B cell (primary cell): ENCODE measurements at regions not wholly inside any gene's neighbourhood (a gene's known extent, or its start where the extent isn't known, plus 50 kb on each side); places are given as distances from the start of the nearest gene placed in this dataset.

Source experiments
- ATAC-seq: fragments of 200-7000 bp; cut with Tn5 transposase; one replicate; pipeline ENCODE4 v1.10.0; 2021; ENCODE audit warnings: low read depth, mild to moderate bottlenecking, moderate number of reproducible peaks, moderate library complexity
- CTCF ChIA-PET: fragments of 350-600 bp; sonication (Branson Sonifier 250); formaldehyde crosslinking; loops from one replicate; lab custom pipeline; 2021; ENCODE audit warnings: antibody characterized with exemption, inconsistent platforms; lab: Charles Lee
- POLR2A ChIA-PET: fragments of 350-600 bp; sonication (Branson Sonifier 250); formaldehyde crosslinking; loops from one replicate; lab custom pipeline; 2021; ENCODE audit warnings: antibody characterized with exemption; lab: Charles Lee
- DNase-seq: peaks from one replicate; pipeline ENCODE4 v3.0.0; 2013
- H2AFZ ChIP-seq: 2 replicates; pipeline ENCODE4 v1.6.1; 2012; ENCODE audit warnings: mild to moderate bottlenecking, low read depth, low read length; ENCODE audit not compliant: insufficient read depth, poor library complexity, severe bottlenecking
- H3K27ac ChIP-seq, 2 donors: 1 replicate in 1 of 2; 2 replicates in 1 of 2; pipeline ENCODE4 v1.5.1; 2012 to 2013; ENCODE audit warnings: low read length in 2 of 2, mild to moderate bottlenecking in 2 of 2, moderate library complexity in 1 of 2
- H3K27me3 ChIP-seq, 4 experiments: fragments of 200-600 bp in 1 of 4; sonication (generic) in 1 of 4; replicated peaks in 1 of 4; 1 replicate in 2 of 4; 2 replicates in 2 of 4; pipeline versions ENCODE4 v1.6.1 to v1.7.0; 2013 to 2016; ENCODE audit warnings: low read length in 3 of 4, mild to moderate bottlenecking in 2 of 4, mixed read lengths in 1 of 4, moderate library complexity in 1 of 4; ENCODE audit not compliant: insufficient read depth in 4 of 4, control insufficient read depth in 3 of 4; ENCODE audit errors: control extremely low read depth in 1 of 4
- H3K36me3 ChIP-seq, 2 experiments: replicated peaks in 1 of 2; 1 replicate in 1 of 2; 2 replicates in 1 of 2; pipeline versions ENCODE4 v1.6.1 to v1.7.1; 2013; ENCODE audit warnings: low read length in 1 of 2; ENCODE audit not compliant: insufficient read depth in 2 of 2, control insufficient read depth in 1 of 2; ENCODE audit errors: control extremely low read depth in 1 of 2, extremely low read depth in 1 of 2
- H3K4me1 ChIP-seq, 2 donors: fragments of 200-600 bp in 1 of 2; sonication (generic) in 1 of 2; 1 replicate in 1 of 2; 2 replicates in 1 of 2; pipeline versions ENCODE4 v1.5.1 to v1.6.1; 2013 to 2017; ENCODE audit warnings: low read length in 2 of 2; ENCODE audit not compliant: control insufficient read depth in 2 of 2, insufficient read depth in 2 of 2
- H3K4me2 ChIP-seq: replicated peaks from 2 replicates; pipeline ENCODE3; 2012; ENCODE audit warnings: mild to moderate bottlenecking, low read depth, low read length; ENCODE audit not compliant: poor library complexity, severe bottlenecking
- H3K4me3 ChIP-seq, 5 experiments: fragments of 200-600 bp in 1 of 5; sonication (generic) in 1 of 5; 1 replicate in 3 of 5; 2 replicates in 2 of 5; pipeline versions ENCODE4 v1.5.1 to v1.7.0; 2011 to 2016; ENCODE audit warnings: low read length in 4 of 5, mild to moderate bottlenecking in 4 of 5, low read depth in 2 of 5, control low read depth in 1 of 5, moderate library complexity in 1 of 5; ENCODE audit not compliant: insufficient read depth in 1 of 5; ENCODE audit errors: control extremely low read depth in 1 of 5, extremely low read depth in 1 of 5
- H3K79me2 ChIP-seq: fragments of 200-600 bp; sonication (generic); one replicate; pipeline ENCODE4 v1.6.0; 2016; ENCODE audit warnings: low read length; ENCODE audit not compliant: control insufficient read depth, insufficient read depth
- H3K9ac ChIP-seq: fragments of 200-600 bp; sonication (generic); 2 replicates; pipeline ENCODE4 v1.6.1; 2017; ENCODE audit warnings: mild to moderate bottlenecking, low read length, moderate library complexity
- H3K9me3 ChIP-seq, 3 donors: one replicate each; pipeline versions ENCODE4 v1.6.1 to v1.7.1; 2013; ENCODE audit warnings: low read length in 2 of 3; ENCODE audit not compliant: control insufficient read depth in 2 of 3, insufficient read depth in 1 of 3; ENCODE audit errors: control extremely low read depth in 1 of 3
- H4K20me1 ChIP-seq: 2 replicates; pipeline ENCODE4 v1.6.0; 2012; ENCODE audit warnings: mild to moderate bottlenecking, low read length; ENCODE audit not compliant: insufficient read depth, control insufficient read depth, poor library complexity, severe bottlenecking
- H3K27ac Mint-ChIP-seq: one replicate; pipeline ENCODE4 v1.8.0; 2021; ENCODE audit warnings: mixed read lengths
- H3K27me3 Mint-ChIP-seq: one replicate; pipeline ENCODE4 v1.8.0; 2021; ENCODE audit warnings: mixed read lengths
- H3K4me1 Mint-ChIP-seq: one replicate; pipeline ENCODE4 v1.8.0; 2021; ENCODE audit warnings: mixed read lengths
- H3K4me3 Mint-ChIP-seq: one replicate; pipeline ENCODE4 v1.8.0; 2021; ENCODE audit warnings: mixed read lengths
- H3K9me3 Mint-ChIP-seq: one replicate; pipeline ENCODE4 v1.8.0; 2022; ENCODE audit warnings: mixed read lengths; ENCODE audit not compliant: insufficient read depth
- CTCF ChIP-seq: fragments of 200-600 bp; IDR thresholded peaks from one replicate; pipeline ENCODE4 v1.8.0; 2022; ENCODE audit warnings: antibody characterized with exemption, mild to moderate bottlenecking
- EZH2 ChIP-seq: IDR thresholded peaks from 2 replicates; pipeline ENCODE4 v1.6.1; 2012; ENCODE audit warnings: borderline replicate concordance, low read depth, mild to moderate bottlenecking, moderate library complexity, low read length; ENCODE audit not compliant: insufficient read depth, poor library complexity, severe bottlenecking
- WGBS: methylation state at CpG from one replicate; pipeline ENCODE4 v1.1.5; 2013; ENCODE audit warnings: missing lambda C conversion rate; ENCODE audit not compliant: insufficient coverage; 5-methylcytosine and 5-hydroxymethylcytosine counted together
- intact Hi-C: fragments of 100-400 bp; cut with micrococcal nuclease; formaldehyde crosslinking; loops from one replicate; pipeline ENCODE4 v1.10.0; 2022

GRCh38 chr16:55929181-55929580, 54.0 kb upstream of the CES5A start:
- no peaks in the 10 kb centered on the region for H3K4me1 ChIP-seq
- no peaks in the 10 kb centered on the region for H4K20me1 ChIP-seq
- no peak overlapping the region for H3K4me3 ChIP-seq
- ChIA-PET POLR2A (no interaction called here), CTCF (no interaction called here)
- Mint-ChIP-seq H3K9me3 (peaks cover 2% of the 10 kb centered on the region), H3K4me1 (no peaks in the 10 kb centered on the region), H3K27ac (no peak overlapping the region), H3K4me3 (no peak overlapping the region), H3K27me3 (no peaks in the 10 kb centered on the region)
- H3K36me3 ChIP-seq: no peaks in the 10 kb centered on the region
- no peaks in the 10 kb centered on the region for H3K9me3 ChIP-seq
- DNase-seq: no peak
- ATAC-seq: no peak
- no peak overlapping the region for H3K27ac ChIP-seq
- H3K27me3 ChIP-seq: no peaks in the 10 kb centered on the region
- no peak overlapping the region for H3K4me2 ChIP-seq
- intact Hi-C loops: no loop called here
- no peak overlapping the region for H3K9ac ChIP-seq
- no peak overlapping the region for H2AFZ ChIP-seq
- TF ChIP-seq EZH2: no peak
- TF ChIP-seq CTCF: no peak
- no peaks in the 10 kb centered on the region for H3K79me2 ChIP-seq
- WGBS: 87% methylated on average over 7 of the region's 8 CpGs

GRCh38 chr16:55925242-55925641, 50.1 kb upstream of the CES5A start:
- peaks cover 4% of the 10 kb centered on the region for H3K27me3 Mint-ChIP-seq
- DNase-seq: no peak
- WGBS: no CpG with 5 or more reads among the region's 3 CpGs
- ATAC-seq: no peak
- Histone ChIP-seq H3K27me3 (no peaks in the 10 kb centered on the region), H3K79me2 (no peaks in the 10 kb centered on the region), H3K27ac (no peak overlapping the region), H3K4me2 (no peak overlapping the region), H3K4me1 (no peaks in the 10 kb centered on the region), H3K4me3 (no peak overlapping the region), H3K9ac (no peak overlapping the region), H4K20me1 (no peaks in the 10 kb centered on the region), H2AFZ (no peak overlapping the region), H3K36me3 (no peaks in the 10 kb centered on the region), H3K9me3 (peaks cover 0 to 2% (median 0%) of the 10 kb centered on the region in 3 donors)
- H3K4me3 Mint-ChIP-seq: no peak overlapping the region
- H3K27ac Mint-ChIP-seq: no peak overlapping the region
- H3K4me1 Mint-ChIP-seq: no peaks in the 10 kb centered on the region
- peaks cover 2% of the 10 kb centered on the region for H3K9me3 Mint-ChIP-seq
- POLR2A ChIA-PET: no interaction called here
- intact Hi-C loops: no loop called here
- TF ChIP-seq EZH2 (no peak), CTCF (no peak)
- CTCF ChIA-PET: no interaction called here
